H1 (cell line): ENCODE measurements at regions not wholly inside any gene's neighbourhood (a gene's known extent, or its start where the extent isn't known, plus 50 kb on each side); places are given as distances from the start of the nearest gene placed in this dataset.

Experiments
- CTCF ChIA-PET: fragments of 300-600 bp; sonication (Branson Sonifier 250); formaldehyde crosslinking; loops from one replicate; lab custom pipeline; 2021; ENCODE audit not compliant: partially characterized antibody; lab: Charles Lee
- POLR2A ChIA-PET: fragments of 300-600 bp; sonication (Branson Sonifier 250); formaldehyde crosslinking; loops from one replicate; lab custom pipeline; 2021; ENCODE audit warnings: inconsistent platforms; ENCODE audit not compliant: partially characterized antibody; lab: Charles Lee
- DNase-seq, 2 experiments: peaks; one replicate each; pipeline versions ENCODE4 v3.0.0 to v3.0.0-alpha.2; 2010 to 2022; ENCODE audit warnings: low spot score in 2 of 2, low read depth in 1 of 2, mixed read lengths in 1 of 2
- FAIRE-seq: peaks from 2 replicates; lab custom pipeline; 2011; peaks lifted over from hg19 to GRCh38; lab: Jason Lieb, UNC
- H2AFZ ChIP-seq: 2 replicates; pipeline ENCODE4 v1.8.1; 2012; ENCODE audit warnings: low read length, inconsistent platforms
- H2AK5ac ChIP-seq: 2 replicates; pipeline ENCODE4 v1.6.1; 2013; ENCODE audit warnings: low read depth, low read length
- H2BK120ac ChIP-seq: replicated peaks from 2 replicates; pipeline ENCODE3; 2013; ENCODE audit warnings: low read depth, low read length, inconsistent platforms
- H2BK12ac ChIP-seq: 2 replicates; pipeline ENCODE4 v1.6.1; 2013; ENCODE audit warnings: low read depth, low read length
- H2BK15ac ChIP-seq: 2 replicates; pipeline ENCODE4 v1.6.1; 2013; ENCODE audit warnings: low read length
- H2BK20ac ChIP-seq: 2 replicates; pipeline ENCODE4 v1.6.1; 2013; ENCODE audit warnings: low read length
- H2BK5ac ChIP-seq: 2 replicates; pipeline ENCODE4 v1.6.1; 2013; ENCODE audit warnings: low read depth, low read length
- H3K14ac ChIP-seq: 2 replicates; pipeline ENCODE4 v1.6.1; 2013; ENCODE audit warnings: inconsistent platforms; ENCODE audit not compliant: insufficient read length
- H3K18ac ChIP-seq: 2 replicates; pipeline ENCODE4 v1.6.1; 2013; ENCODE audit warnings: low read length; ENCODE audit errors: extremely low read depth
- H3K23ac ChIP-seq: 2 replicates; pipeline ENCODE4 v1.6.1; 2013; ENCODE audit warnings: inconsistent platforms; ENCODE audit not compliant: insufficient read length
- H3K23me2 ChIP-seq: 2 replicates; pipeline ENCODE4 v1.6.1; 2013; ENCODE audit warnings: low read depth, low read length
- H3K27ac ChIP-seq: 2 replicates; pipeline ENCODE4 v1.6.1; 2011; ENCODE audit warnings: low read depth, low read length, inconsistent platforms
- H3K27me3 ChIP-seq, 4 experiments: replicated peaks in 1 of 4; 1 replicate in 1 of 4; 2 replicates in 3 of 4; pipeline versions ENCODE4 v1.6.1 to v1.8.1; 2011 to 2013; ENCODE audit warnings: low read length in 3 of 4, mild to moderate bottlenecking in 3 of 4, inconsistent platforms in 2 of 4, mixed read lengths in 2 of 4, moderate library complexity in 1 of 4; ENCODE audit not compliant: control insufficient read depth in 3 of 4, insufficient read depth in 3 of 4; ENCODE audit errors: extremely low read depth in 1 of 4
- H3K36me3 ChIP-seq, 4 experiments: 2 replicates each; pipeline versions ENCODE4 v1.6.1 to v1.8.1; 2011 to 2013; ENCODE audit warnings: mild to moderate bottlenecking in 4 of 4, low read length in 3 of 4, moderate library complexity in 2 of 4, control low read depth in 1 of 4, inconsistent platforms in 1 of 4; ENCODE audit not compliant: insufficient read depth in 4 of 4, control insufficient read depth in 2 of 4
- H3K4ac ChIP-seq: replicated peaks from 2 replicates; pipeline ENCODE3; 2013; ENCODE audit warnings: low read length, low read depth, mixed read lengths, inconsistent platforms; ENCODE audit not compliant: insufficient read length
- H3K4me1 ChIP-seq, 4 experiments: replicated peaks in 1 of 4; 1 replicate in 1 of 4; 2 replicates in 3 of 4; pipeline versions ENCODE4 v1.6.1 to v1.8.1; 2011 to 2013; ENCODE audit warnings: low read length in 3 of 4, inconsistent platforms in 2 of 4, mixed read lengths in 1 of 4; ENCODE audit not compliant: insufficient read depth in 4 of 4, control insufficient read depth in 3 of 4
- H3K4me2 ChIP-seq, 2 experiments: 2 replicates each; pipeline versions ENCODE4 v1.6.1 to v1.8.1; 2011 to 2013; ENCODE audit warnings: low read depth in 2 of 2, low read length in 2 of 2, control low read depth in 1 of 2, inconsistent platforms in 1 of 2, mild to moderate bottlenecking in 1 of 2; ENCODE audit not compliant: insufficient read depth in 1 of 2
- H3K4me3 ChIP-seq, 4 experiments: fragments of 200-600, 300-600 bp in 1 of 4; sonication (generic), shearing (Covaris generic), sonication (Bioruptor Twin) in 1 of 4; 2 replicates each; pipeline versions ENCODE4 v1.5.1 to v1.8.1; 2011 to 2016; ENCODE audit warnings: low read length in 4 of 4, low read depth in 3 of 4, control low read depth in 2 of 4, inconsistent platforms in 2 of 4, mild to moderate bottlenecking in 2 of 4, mixed read lengths in 1 of 4, moderate library complexity in 1 of 4; ENCODE audit not compliant: insufficient read depth in 2 of 4; ENCODE audit errors: extremely low read depth in 1 of 4
- H3K56ac ChIP-seq: replicated peaks from 2 replicates; pipeline ENCODE3; 2013; ENCODE audit warnings: low read depth, mild to moderate bottlenecking, mixed read lengths, low read length, inconsistent platforms; ENCODE audit not compliant: insufficient read length
- H3K79me1 ChIP-seq: 2 replicates; pipeline ENCODE4 v1.6.1; 2013; ENCODE audit warnings: low read depth, low read length, control low read depth
- H3K79me2 ChIP-seq, 2 experiments: 2 replicates each; pipeline versions ENCODE4 v1.6.1 to v1.8.1; 2012 to 2013; ENCODE audit warnings: low read length in 2 of 2, mild to moderate bottlenecking in 2 of 2, inconsistent platforms in 1 of 2; ENCODE audit not compliant: insufficient read depth in 2 of 2, control insufficient read depth in 1 of 2
- H3K9ac ChIP-seq, 4 experiments: replicated peaks in 1 of 4; 1 replicate in 1 of 4; 2 replicates in 3 of 4; pipeline versions ENCODE4 v1.6.1 to v1.8.1; 2011 to 2013; ENCODE audit warnings: low read depth in 3 of 4, low read length in 3 of 4, control low read depth in 2 of 4, mild to moderate bottlenecking in 2 of 4, moderate library complexity in 2 of 4, inconsistent platforms in 1 of 4; ENCODE audit errors: extremely low read depth in 1 of 4
- H3K9me3 ChIP-seq, 2 experiments: 2 replicates each; pipeline versions ENCODE4 v1.6.1 to v1.8.1; 2012 to 2013; ENCODE audit warnings: mild to moderate bottlenecking in 2 of 2, moderate library complexity in 2 of 2, control low read depth in 1 of 2, inconsistent platforms in 1 of 2, low read depth in 1 of 2, low read length in 1 of 2, mixed read lengths in 1 of 2; ENCODE audit not compliant: insufficient read depth in 2 of 2
- H4K20me1 ChIP-seq, 2 experiments: replicated peaks in 1 of 2; 2 replicates each; pipeline versions ENCODE3 to v1.8.1; 2011 to 2013; ENCODE audit warnings: inconsistent platforms in 2 of 2, low read length in 2 of 2, mild to moderate bottlenecking in 1 of 2; ENCODE audit not compliant: insufficient read depth in 2 of 2, control insufficient read depth in 1 of 2
- H4K5ac ChIP-seq: 2 replicates; pipeline ENCODE4 v1.6.1; 2013; ENCODE audit warnings: low read length, low read depth, mixed read lengths, inconsistent platforms; ENCODE audit not compliant: insufficient read length
- H4K8ac ChIP-seq: 2 replicates; pipeline ENCODE4 v1.8.0; 2013; ENCODE audit warnings: mild to moderate bottlenecking, moderate library complexity, low read length, inconsistent platforms; ENCODE audit not compliant: insufficient read depth; ENCODE audit errors: extremely low read depth
- H4K91ac ChIP-seq: replicated peaks from 2 replicates; pipeline ENCODE3; 2013; ENCODE audit warnings: low read length, mixed read lengths, inconsistent platforms; ENCODE audit not compliant: insufficient read length
- GABPA ChIP-seq: IDR thresholded peaks from 2 replicates; pipeline ENCODE4 v1.6.1; 2011; ENCODE audit warnings: mild to moderate bottlenecking, low read length, moderate library complexity, borderline replicate concordance; ENCODE audit not compliant: insufficient read depth
- GTF2F1 ChIP-seq: IDR thresholded peaks from 2 replicates; pipeline ENCODE4 v1.6.1; 2012; ENCODE audit warnings: low read depth, low read length, improper control_type of control experiment, borderline replicate concordance
- POLR2A ChIP-seq, 2 experiments: IDR thresholded peaks; 1 replicate in 1 of 2; 2 replicates in 1 of 2; pipeline ENCODE4 v1.6.1; 2011; ENCODE audit warnings: low read depth in 2 of 2, low read length in 2 of 2, mild to moderate bottlenecking in 2 of 2; ENCODE audit errors: control extremely low read depth in 1 of 2
- SIX5 ChIP-seq: IDR thresholded peaks from 2 replicates; pipeline ENCODE4 v1.6.1; 2011; ENCODE audit warnings: mild to moderate bottlenecking, low read depth, low read length
- SP2 ChIP-seq: IDR thresholded peaks from 2 replicates; pipeline ENCODE4 v1.6.1; 2012; ENCODE audit warnings: mild to moderate bottlenecking, low read length, inconsistent platforms
- TAF1 ChIP-seq: IDR thresholded peaks from 2 replicates; pipeline ENCODE4 v1.6.1; 2011; ENCODE audit warnings: mild to moderate bottlenecking, low read depth, low read length
- WGBS, 2 experiments: shearing (Covaris generic) in 1 of 2; methylation state at CpG; one replicate each; pipeline versions ENCODE4 v1.1.6 to v1.1.7; 2013 to 2015; ENCODE audit warnings: low lambda C conversion rate in 2 of 2, mixed read lengths in 2 of 2, inconsistent platforms in 1 of 2, low coverage in 1 of 2, missing lambda C conversion rate in 1 of 2; ENCODE audit not compliant: insufficient replicate concordance in 2 of 2, insufficient coverage in 1 of 2, insufficient read length in 1 of 2; ENCODE audit errors: extremely low coverage in 1 of 2, missing lambda C conversion rate in 1 of 2; 5-methylcytosine and 5-hydroxymethylcytosine counted together

DNA sequence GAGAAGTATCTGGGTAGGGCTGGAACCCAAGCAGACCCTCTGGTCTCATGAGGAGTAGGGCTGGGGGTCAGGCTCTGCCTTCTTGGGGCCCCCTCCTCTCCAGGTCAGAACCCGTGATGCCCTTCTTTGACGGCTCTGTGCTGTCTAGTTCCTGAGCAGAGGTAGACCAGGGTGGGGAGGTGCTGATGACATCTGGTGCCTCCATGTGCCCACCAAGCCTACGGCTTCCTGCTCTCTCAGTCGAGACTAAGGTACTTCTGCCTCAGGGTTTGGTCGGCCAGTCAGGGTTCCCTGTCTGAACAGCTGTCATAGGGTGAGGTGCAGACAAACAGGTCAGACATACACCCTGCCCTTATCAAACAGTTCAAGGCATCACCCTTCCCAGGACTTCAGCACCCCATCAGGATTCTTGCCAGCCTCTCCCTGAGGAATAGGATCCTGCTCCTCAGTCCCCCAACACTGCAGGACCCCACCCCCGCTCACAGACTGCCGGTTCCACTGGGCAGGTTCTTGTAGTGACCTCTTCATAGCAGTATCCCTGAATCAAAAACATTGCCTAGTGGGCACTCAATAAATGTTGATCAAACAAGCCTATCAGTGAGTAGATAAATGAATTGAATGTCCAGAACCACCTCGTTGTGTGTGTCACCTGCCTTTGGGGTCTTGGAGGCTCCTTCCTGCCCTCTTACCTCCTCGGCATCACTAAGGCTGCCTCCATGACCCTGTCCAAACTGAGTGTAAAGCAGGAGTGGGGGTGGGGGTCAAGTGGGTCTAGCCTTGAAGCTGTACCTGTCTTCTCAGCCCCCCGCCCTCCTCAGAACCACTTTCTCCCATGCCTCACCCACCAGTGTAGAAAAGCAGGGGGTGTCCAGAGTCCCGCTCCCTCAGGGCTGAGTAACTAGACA is 158.2 kb downstream of the BUD13 start:
- no peak overlapping the region for H2BK12ac ChIP-seq
- H3K4me2 ChIP-seq: no peak overlapping the region
- CTCF ChIA-PET: interaction anchor here (0.8 to 2.7 kb wide), 6 partner anchors 7 to 118 kb away, joined by 3 to 15 read pairs (median 6); no protein-coding TSS in a partner anchor
- H3K23me2 ChIP-seq: no peaks in the 10 kb centered on the region
- no peak overlapping the region for H3K4ac ChIP-seq
- WGBS, 2 experiments: 85% methylated on average over 11 of the region's 11 CpGs; no CpG with 5 or more reads in 1 of the 2 experiments
- no peak for TF ChIP-seq TAF1
- no peak for TF ChIP-seq GTF2F1
- no peak for TF ChIP-seq GABPA
- TF ChIP-seq SP2: no peak
- TF ChIP-seq POLR2A (IDR thresholded peaks at IDR 0.05; ENCODE audit: control extremely low read depth in 1 of 2, low read depth in 2 of 2, low read length in 2 of 2): no peak
- TF ChIP-seq SIX5: no peak
- no peaks in the 10 kb centered on the region for H3K9me3 ChIP-seq
- no peak overlapping the region for H3K23ac ChIP-seq
- FAIRE-seq (no peak), DNase-seq (no peak)
- H4K5ac ChIP-seq: no peak overlapping the region
- no peak overlapping the region for H3K27ac ChIP-seq
- no peak overlapping the region for H2AFZ ChIP-seq
- POLR2A ChIA-PET: no interaction called here
- H4K91ac ChIP-seq: no peak overlapping the region
- peak overlapping the region; percentile 5 for H3K14ac ChIP-seq
- H3K79me1 ChIP-seq: no peaks in the 10 kb centered on the region
- H4K8ac ChIP-seq: no peak overlapping the region; the same call in 1 of the 2 replicates
- no peaks in the 10 kb centered on the region for H3K36me3 ChIP-seq
- H4K20me1 ChIP-seq: no peaks in the 10 kb centered on the region
- H2BK120ac ChIP-seq: no peak overlapping the region
- H3K9ac ChIP-seq: no peak overlapping the region
- no peak overlapping the region for H3K4me3 ChIP-seq
- no peak overlapping the region for H2AK5ac ChIP-seq
- H3K27me3 ChIP-seq: no peaks in the 10 kb centered on the region
- H2BK5ac ChIP-seq: no peak overlapping the region
- H2BK20ac ChIP-seq: no peak overlapping the region
- H3K56ac ChIP-seq: no peak overlapping the region
- no peaks in the 10 kb centered on the region for H3K79me2 ChIP-seq
- H3K18ac ChIP-seq: no peak overlapping the region
- H3K4me1 ChIP-seq: 0 out of 7 replicates have a peak, but pooled peaks cover 0 to 2% (median 0%) of the 10 kb centered on the region in 4 experiments
- no peak overlapping the region for H2BK15ac ChIP-seq
